Upper lobe of right lung (tissue), 1 donor: ENCODE measurements at regions not wholly inside any gene's neighbourhood (a gene's known extent, or its start where the extent isn't known, plus 50 kb on each side); places are given as distances from the start of the nearest gene placed in this dataset.

Experiments
- ATAC-seq: fragments of 200-7000 bp; cut with Tn5 transposase; one replicate; pipeline ENCODE4 v1.9.1; 2020; ENCODE audit warnings: mild to moderate bottlenecking, moderate library complexity
- DNase-seq: peaks from one replicate; pipeline ENCODE4 v3.0.0-alpha.2; 2020
- H3K27ac ChIP-seq: fragments of 200-600 bp; one replicate; pipeline ENCODE4 v1.8.0; 2022
- H3K27me3 ChIP-seq: fragments of 200-600 bp; one replicate; pipeline ENCODE4 v1.8.0; 2022; ENCODE audit warnings: mild to moderate bottlenecking
- H3K36me3 ChIP-seq: fragments of 200-600 bp; one replicate; pipeline ENCODE4 v1.8.0; 2022
- H3K4me1 ChIP-seq: fragments of 200-600 bp; one replicate; pipeline ENCODE4 v1.8.0; 2022
- H3K4me3 ChIP-seq: fragments of 200-600 bp; one replicate; pipeline ENCODE4 v1.8.0; 2022; ENCODE audit warnings: mild to moderate bottlenecking
- H3K9me3 ChIP-seq: fragments of 200-600 bp; one replicate; pipeline ENCODE4 v1.8.0; 2022
- intact Hi-C: fragments of 100-400 bp; cut with DNase I; formaldehyde crosslinking; loops from one replicate; pipeline ENCODE4 v1.11.0; 2022
- TF ChIP-seq, protein P1 (sequence below): fragments of 200-600 bp; IDR thresholded peaks from one replicate; pipeline ENCODE4 v1.8.0; 2022; ENCODE audit warnings: antibody characterized with exemption
- donor health status: DM: no; HTN: yes; CAD: no; lungs with severe emphysema.

DNA sequence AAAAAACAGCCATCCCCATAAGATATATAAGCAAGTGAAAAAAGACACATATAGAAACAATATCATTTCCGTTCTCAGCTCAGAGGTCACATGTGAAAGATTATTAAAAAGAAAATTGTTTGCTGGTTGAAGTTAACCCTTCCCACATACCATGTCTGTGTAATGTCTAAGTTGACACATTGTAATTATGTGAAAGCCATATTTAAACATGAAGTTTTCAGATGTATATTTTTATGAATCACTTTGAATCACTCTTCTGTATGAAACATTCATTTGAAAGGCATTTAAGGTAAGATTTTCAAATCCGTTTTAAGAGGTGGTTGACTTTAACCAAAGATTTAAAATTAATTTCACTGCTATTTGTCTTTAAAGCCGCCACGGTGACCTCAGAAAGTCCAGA is 441.9 kb downstream of the RND3 start:
- Histone ChIP-seq H3K36me3 (no peaks in the 10 kb centered on the region), H3K27ac (no peak overlapping the region), H3K27me3 (no peaks in the 10 kb centered on the region), H3K4me3 (no peak overlapping the region), H3K4me1 (no peaks in the 10 kb centered on the region), H3K9me3 (no peaks in the 10 kb centered on the region)
- intact Hi-C loops, result no loop called here
- TF ChIP-seq, protein P1, sequence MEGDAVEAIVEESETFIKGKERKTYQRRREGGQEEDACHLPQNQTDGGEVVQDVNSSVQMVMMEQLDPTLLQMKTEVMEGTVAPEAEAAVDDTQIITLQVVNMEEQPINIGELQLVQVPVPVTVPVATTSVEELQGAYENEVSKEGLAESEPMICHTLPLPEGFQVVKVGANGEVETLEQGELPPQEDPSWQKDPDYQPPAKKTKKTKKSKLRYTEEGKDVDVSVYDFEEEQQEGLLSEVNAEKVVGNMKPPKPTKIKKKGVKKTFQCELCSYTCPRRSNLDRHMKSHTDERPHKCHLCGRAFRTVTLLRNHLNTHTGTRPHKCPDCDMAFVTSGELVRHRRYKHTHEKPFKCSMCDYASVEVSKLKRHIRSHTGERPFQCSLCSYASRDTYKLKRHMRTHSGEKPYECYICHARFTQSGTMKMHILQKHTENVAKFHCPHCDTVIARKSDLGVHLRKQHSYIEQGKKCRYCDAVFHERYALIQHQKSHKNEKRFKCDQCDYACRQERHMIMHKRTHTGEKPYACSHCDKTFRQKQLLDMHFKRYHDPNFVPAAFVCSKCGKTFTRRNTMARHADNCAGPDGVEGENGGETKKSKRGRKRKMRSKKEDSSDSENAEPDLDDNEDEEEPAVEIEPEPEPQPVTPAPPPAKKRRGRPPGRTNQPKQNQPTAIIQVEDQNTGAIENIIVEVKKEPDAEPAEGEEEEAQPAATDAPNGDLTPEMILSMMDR, result no peak
- DNase-seq, result no peak
- ATAC-seq, result no peak

DNA sequence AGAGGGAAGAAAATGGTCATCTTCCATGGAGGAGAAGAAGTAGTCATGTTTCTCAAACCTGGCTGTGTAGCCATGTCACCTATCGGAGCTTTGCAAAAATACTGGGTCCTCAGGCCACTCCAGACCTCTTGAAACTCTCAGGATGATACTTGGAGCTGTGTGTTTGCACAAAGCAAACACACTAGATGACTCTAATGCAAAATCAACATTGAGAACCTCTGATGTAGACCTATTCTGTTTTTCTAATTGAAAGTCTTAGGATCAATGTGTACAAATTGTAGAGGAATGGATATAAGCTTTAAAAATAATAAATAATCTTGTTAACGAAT is 444.3 kb downstream of the RND3 start:
- Histone ChIP-seq H3K4me1 (no peaks in the 10 kb centered on the region), H3K27ac (no peak overlapping the region), H3K4me3 (no peak overlapping the region), H3K27me3 (no peaks in the 10 kb centered on the region), H3K36me3 (no peaks in the 10 kb centered on the region), H3K9me3 (no peaks in the 10 kb centered on the region)
- intact Hi-C loops, result no loop called here
- TF ChIP-seq, protein P1, result no peak
- no peak for DNase-seq
- ATAC-seq, result peak; percentile 89

DNA sequence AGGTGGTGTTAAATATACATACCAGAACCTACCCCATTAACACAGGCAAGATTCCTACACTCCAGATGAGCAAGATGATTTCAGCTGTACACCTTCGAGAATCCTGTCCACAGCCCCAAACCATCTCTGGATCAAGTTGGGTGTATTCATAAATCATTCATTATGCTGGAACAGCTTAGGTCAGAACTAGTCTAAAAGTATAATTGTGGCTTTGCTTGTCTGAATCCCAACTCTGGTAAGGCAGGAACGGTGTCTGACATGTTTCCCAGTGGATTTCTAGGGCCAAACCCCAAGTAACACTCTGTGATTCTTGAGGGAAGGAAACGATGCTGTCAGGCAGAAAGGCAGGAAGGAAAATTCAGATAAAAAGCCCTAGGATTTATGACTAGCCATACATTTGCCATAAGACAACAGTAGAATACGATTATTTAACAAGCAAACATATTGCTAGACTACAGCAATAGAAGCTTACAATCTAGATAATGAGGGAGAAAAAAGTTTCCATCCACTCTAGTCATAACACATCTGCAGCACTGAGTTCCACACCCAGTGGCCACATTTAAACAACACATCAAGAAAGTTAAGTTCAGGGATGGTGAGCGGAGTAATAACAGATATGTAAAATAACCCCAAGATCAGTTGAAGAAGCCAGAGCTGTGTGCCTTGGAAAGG is 444.8 kb downstream of the RND3 start:
- no peaks in the 10 kb centered on the region for H3K4me1 ChIP-seq
- no peaks in the 10 kb centered on the region for H3K36me3 ChIP-seq
- H3K4me3 ChIP-seq, result no peak overlapping the region
- intact Hi-C loops, result no loop called here
- no peak overlapping the region for H3K27ac ChIP-seq
- no peaks in the 10 kb centered on the region for H3K27me3 ChIP-seq
- no peak for ATAC-seq
- TF ChIP-seq, protein P1, result no peak
- H3K9me3 ChIP-seq, result no peaks in the 10 kb centered on the region
- DNase-seq, result no peak

DNA sequence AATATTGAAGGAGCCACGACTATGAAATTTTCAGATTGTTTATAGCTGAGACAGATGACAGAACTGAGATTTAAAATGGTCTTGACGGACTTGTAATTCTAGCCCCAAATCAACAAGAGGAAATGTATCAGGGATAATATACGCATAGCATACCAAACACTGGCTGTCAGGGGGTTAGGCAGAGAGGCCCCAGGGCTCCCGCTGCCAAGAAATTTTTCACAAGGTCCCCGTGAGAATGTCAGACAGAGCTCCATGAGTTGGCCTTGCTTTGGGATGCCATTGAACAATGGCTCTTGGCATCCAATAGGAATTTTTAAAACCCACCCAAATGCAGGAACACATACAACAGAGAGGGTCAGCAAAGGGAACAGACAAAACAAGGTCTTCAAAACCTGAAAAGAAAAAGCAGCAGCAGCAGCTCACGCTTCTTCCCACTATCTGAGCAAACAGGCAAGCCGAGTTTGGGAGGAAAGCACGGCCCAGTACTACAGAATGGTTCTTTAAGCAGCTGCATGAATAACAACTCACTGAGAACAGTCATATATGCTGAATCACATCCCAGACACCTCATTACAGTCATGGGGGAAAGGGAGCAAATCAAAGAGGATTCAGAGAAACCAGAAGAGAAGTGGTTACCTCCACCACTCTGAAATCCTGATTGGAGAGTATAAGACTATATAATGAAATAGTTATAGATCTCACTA is 445.6 kb downstream of the RND3 start:
- H3K4me3 ChIP-seq, result no peak overlapping the region
- no peak for DNase-seq
- intact Hi-C loops, result no loop called here
- H3K36me3 ChIP-seq, result no peaks in the 10 kb centered on the region
- TF ChIP-seq, protein P1, result no peak
- no peak overlapping the region for H3K27ac ChIP-seq
- no peaks in the 10 kb centered on the region for H3K4me1 ChIP-seq
- no peaks in the 10 kb centered on the region for H3K9me3 ChIP-seq
- H3K27me3 ChIP-seq, result no peaks in the 10 kb centered on the region
- no peak for ATAC-seq

DNA sequence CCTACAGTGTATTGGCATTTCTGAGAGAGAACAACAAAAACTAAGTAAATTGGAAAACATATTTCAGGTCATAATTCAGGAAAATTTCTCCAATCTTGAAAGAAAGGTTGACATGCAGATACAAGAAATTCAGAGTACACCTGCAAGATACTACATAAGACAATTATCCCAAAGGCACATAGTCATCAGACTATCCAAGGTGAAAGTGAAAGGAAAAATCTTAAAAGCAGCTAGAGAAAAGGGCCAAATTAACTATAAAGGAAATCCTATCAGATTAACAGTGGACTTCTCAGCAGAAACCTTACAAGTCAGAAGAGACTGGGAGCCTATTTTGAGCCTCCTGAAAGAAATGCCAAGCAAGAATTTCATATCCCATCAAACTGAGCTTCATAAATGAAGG is 449.0 kb upstream of the MMADHC start:
- intact Hi-C loops, result no loop called here
- no peak overlapping the region for H3K4me3 ChIP-seq
- no peaks in the 10 kb centered on the region for H3K9me3 ChIP-seq
- no peak for DNase-seq
- no peaks in the 10 kb centered on the region for H3K4me1 ChIP-seq
- no peak for ATAC-seq
- no peaks in the 10 kb centered on the region for H3K36me3 ChIP-seq
- no peak overlapping the region for H3K27ac ChIP-seq
- no peaks in the 10 kb centered on the region for H3K27me3 ChIP-seq
- TF ChIP-seq, protein P1, result no peak
